PC-9 (cell line): ENCODE measurements at regions not wholly inside any gene's neighbourhood (a gene's known extent, or its start where the extent isn't known, plus 50 kb on each side); places are given as distances from the start of the nearest gene placed in this dataset.
A peak's percentile ranks its signal among the peaks of the same experiment; 100 is the strongest.

ENCODE experiments used
- BruUV-seq: library from RNA; stranded (reverse); fragments of 400-500 nt; replicated peaks from 2 replicates; lab custom pipeline; 2021; lab: Mats Ljungman, UMichigan
- CTCF ChIA-PET: fragments of 300-600 bp; sonication (Branson Sonifier 250); formaldehyde crosslinking; loops from one replicate; lab custom pipeline; 2022; ENCODE audit warnings: antibody characterized with exemption; lab: Charles Lee
- POLR2A ChIA-PET: fragments of 300-600 bp; sonication (Branson Sonifier 250); formaldehyde crosslinking; loops from one replicate; lab custom pipeline; 2022; ENCODE audit warnings: antibody characterized with exemption; ENCODE audit not compliant: unreplicated experiment; lab: Charles Lee
- DNase-seq, 2 experiments: peaks; one replicate each; pipeline versions ENCODE4 v3.0.0 to v3.0.0-alpha.2; 2015 to 2022; ENCODE audit warnings: mixed read lengths in 1 of 2
- H2AFZ ChIP-seq: fragments of 200-600 bp; sonication (generic); 2 replicates; pipeline ENCODE4 v1.8.1; 2017; ENCODE audit warnings: antibody characterized with exemption
- H3F3A ChIP-seq: fragments of 200-600 bp; sonication (generic); 2 replicates; pipeline ENCODE4 v1.8.1; 2017; ENCODE audit warnings: antibody characterized with exemption, mild to moderate bottlenecking, low read depth; ENCODE audit not compliant: insufficient read depth
- H3K27ac ChIP-seq: fragments of 200-600 bp; sonication (generic); 2 replicates; pipeline ENCODE4 v1.6.1; 2016; ENCODE audit warnings: mixed run types
- H3K27me3 ChIP-seq: fragments of 200-600 bp; sonication (generic); 2 replicates; pipeline ENCODE4 v1.6.1; 2016; ENCODE audit warnings: low read depth, mixed run types; ENCODE audit not compliant: insufficient read depth
- H3K36me3 ChIP-seq: fragments of 200-600 bp; sonication (generic); 2 replicates; pipeline ENCODE4 v1.6.1; 2016; ENCODE audit warnings: low read depth, mixed run types
- H3K4me1 ChIP-seq: fragments of 200-600 bp; sonication (generic); replicated peaks from 2 replicates; pipeline ENCODE4 v1.6.1; 2016; ENCODE audit warnings: mixed run types; ENCODE audit not compliant: insufficient read depth
- H3K4me2 ChIP-seq: fragments of 200-600 bp; sonication (generic); 2 replicates; pipeline ENCODE4 v1.6.1; 2017; ENCODE audit warnings: mixed run types
- H3K4me3 ChIP-seq: fragments of 200-600 bp; sonication (generic); 2 replicates; pipeline ENCODE4 v1.6.1; 2016; ENCODE audit warnings: mixed run types
- H3K79me2 ChIP-seq: fragments of 200-600 bp; sonication (generic); 2 replicates; pipeline ENCODE4 v1.6.1; 2017; ENCODE audit warnings: low read depth, mixed run types
- H3K9me2 ChIP-seq: fragments of 200-600 bp; sonication (generic); 2 replicates; pipeline ENCODE4 v1.8.1; 2017; ENCODE audit warnings: mild to moderate bottlenecking; ENCODE audit not compliant: insufficient read depth
- H3K9me3 ChIP-seq: fragments of 200-600 bp; sonication (generic); 2 replicates; pipeline ENCODE4 v1.8.1; 2016; ENCODE audit warnings: low read depth; ENCODE audit not compliant: insufficient read depth
- H4K20me1 ChIP-seq: fragments of 200-600 bp; sonication (generic); 2 replicates; pipeline ENCODE4 v1.8.1; 2017; ENCODE audit not compliant: insufficient read depth
- EZH2 ChIP-seq: fragments of 200-600 bp; sonication (generic); IDR thresholded peaks from 2 replicates; pipeline ENCODE4 v1.8.0; 2017; ENCODE audit warnings: antibody characterized with exemption, low read depth
- intact Hi-C: fragments of 100-400 bp; cut with micrococcal nuclease; formaldehyde crosslinking; loops from one replicate; pipeline ENCODE4 v1.10.0; 2022; ENCODE audit not compliant: unreplicated experiment
- TF ChIP-seq, protein P1 (sequence below): fragments of 200-600 bp; sonication (generic); conservative IDR thresholded peaks from 2 replicates; pipeline ENCODE4 v1.6.1; 2017; ENCODE audit warnings: mixed run types, antibody characterized with exemption, mild to moderate bottlenecking, moderate library complexity

DNA sequence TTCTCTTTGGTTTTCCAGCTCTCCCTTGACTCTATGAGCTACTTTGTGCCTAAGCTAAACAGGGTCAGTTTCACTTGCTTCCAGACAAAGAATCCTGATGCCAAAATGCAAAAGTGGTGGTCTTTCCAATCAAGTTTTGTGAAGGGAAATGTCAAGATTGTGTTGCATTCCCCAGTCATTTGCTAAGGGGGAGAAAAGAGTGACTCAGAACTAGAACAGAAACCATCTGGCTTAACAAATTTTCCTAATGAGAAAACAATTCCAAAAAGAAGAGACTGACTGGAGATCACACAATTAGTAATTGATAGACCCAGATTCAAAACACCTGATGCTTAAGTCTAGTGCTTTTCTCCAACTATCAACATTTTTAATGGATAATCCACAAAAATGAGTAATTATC lies 235.1 kb upstream of the DIO2 start:
- CTCF ChIA-PET = no interaction called here
- no TSS peak for BruUV-seq
- Histone ChIP-seq H3F3A (no peaks in the 10 kb centered on the region), H3K9me3 (peaks cover 17% of the 10 kb centered on the region; the same call in 1 of the 2 replicates), H3K4me3 (no peak overlapping the region), H3K9me2 (no peaks in the 10 kb centered on the region), H2AFZ (no peak overlapping the region), H3K79me2 (no peaks in the 10 kb centered on the region), H3K27ac (no peak overlapping the region), H3K4me1 (no peaks in the 10 kb centered on the region), H3K27me3 (no peaks in the 10 kb centered on the region), H4K20me1 (no peaks in the 10 kb centered on the region), H3K36me3 (no peaks in the 10 kb centered on the region), H3K4me2 (no peak overlapping the region)
- DNase-seq = no peak
- TF ChIP-seq EZH2 = no peak
- TF ChIP-seq, protein P1, sequence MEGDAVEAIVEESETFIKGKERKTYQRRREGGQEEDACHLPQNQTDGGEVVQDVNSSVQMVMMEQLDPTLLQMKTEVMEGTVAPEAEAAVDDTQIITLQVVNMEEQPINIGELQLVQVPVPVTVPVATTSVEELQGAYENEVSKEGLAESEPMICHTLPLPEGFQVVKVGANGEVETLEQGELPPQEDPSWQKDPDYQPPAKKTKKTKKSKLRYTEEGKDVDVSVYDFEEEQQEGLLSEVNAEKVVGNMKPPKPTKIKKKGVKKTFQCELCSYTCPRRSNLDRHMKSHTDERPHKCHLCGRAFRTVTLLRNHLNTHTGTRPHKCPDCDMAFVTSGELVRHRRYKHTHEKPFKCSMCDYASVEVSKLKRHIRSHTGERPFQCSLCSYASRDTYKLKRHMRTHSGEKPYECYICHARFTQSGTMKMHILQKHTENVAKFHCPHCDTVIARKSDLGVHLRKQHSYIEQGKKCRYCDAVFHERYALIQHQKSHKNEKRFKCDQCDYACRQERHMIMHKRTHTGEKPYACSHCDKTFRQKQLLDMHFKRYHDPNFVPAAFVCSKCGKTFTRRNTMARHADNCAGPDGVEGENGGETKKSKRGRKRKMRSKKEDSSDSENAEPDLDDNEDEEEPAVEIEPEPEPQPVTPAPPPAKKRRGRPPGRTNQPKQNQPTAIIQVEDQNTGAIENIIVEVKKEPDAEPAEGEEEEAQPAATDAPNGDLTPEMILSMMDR = no peak
- POLR2A ChIA-PET = no interaction called here
- intact Hi-C loops = no loop called here

DNA sequence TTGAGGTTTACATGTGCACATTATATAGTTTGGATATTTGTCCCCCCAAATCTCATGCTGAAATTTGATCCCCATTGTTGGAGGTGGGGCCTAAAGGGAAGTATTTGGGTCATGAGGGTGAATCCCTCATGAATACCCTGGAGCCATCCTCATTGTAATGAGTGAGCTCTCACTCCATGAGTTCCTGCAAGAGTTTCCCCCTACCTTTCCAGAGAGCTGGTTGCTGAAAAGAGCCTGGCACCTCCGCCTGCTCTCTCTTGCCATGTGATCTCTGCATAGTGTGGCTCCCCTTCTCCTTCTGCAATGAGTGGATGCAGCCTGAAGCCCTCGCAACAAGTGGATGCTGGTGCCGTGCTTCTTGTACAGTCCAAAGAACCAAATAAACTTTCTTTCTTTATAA lies 234.3 kb upstream of the DIO2 start:
- POLR2A ChIA-PET = no interaction called here

DNA sequence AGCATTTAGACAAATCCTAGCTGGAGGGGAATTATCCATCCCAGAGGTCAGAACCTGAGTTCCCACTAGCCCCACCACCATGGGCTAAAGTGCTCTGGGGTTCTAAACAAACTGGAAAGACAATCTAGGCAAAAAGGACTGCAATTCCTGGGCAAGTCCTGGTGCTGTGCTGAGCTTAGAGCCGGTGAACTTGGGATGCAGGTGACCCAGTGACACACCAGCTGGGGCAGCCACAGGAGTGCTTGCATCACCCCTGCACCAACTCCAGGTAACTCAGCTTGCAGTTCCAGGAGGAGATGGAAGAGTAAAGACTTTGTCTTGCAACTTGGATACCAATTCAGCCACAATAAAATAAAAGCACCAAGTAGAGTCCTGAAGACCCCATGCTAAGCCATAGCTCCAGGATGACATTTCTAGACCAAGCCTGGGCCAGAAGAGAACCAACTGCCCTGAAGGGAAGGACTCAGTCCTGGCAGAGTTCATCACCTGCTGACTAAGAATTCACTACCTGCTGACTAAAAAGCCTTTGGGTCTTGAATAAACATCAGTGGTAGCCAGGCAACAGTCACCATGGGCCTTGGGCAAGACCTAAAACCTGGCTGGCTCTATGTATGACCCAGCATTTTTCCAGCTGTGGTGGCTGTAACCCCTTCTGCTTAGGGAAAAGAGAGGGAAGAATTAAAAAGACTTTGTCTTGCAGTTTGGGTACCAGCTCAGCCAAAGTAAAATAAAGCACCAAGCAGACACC lies 223.4 kb upstream of the DIO2 start:
- ChIA-PET CTCF (no interaction called here), POLR2A (interaction anchor here (0.6 kb wide), 1 partner anchor 787 kb away, joined by 3 read pairs; no protein-coding TSS in a partner anchor)
- H3K27me3 ChIP-seq = no peaks in the 10 kb centered on the region
- DNase-seq = peak; percentile 74 to 94
- no peaks in the 10 kb centered on the region for H3K79me2 ChIP-seq
- BruUV-seq = TSS peak; percentile 93
- H3K4me2 ChIP-seq = peak overlapping the region; percentile 57
- intact Hi-C loops = loop anchor here (1.0 to 10.0 kb wide), 5 partner anchors 44 to 410 kb away; no protein-coding TSS in a partner anchor
- H3F3A ChIP-seq = peaks cover 15% of the 10 kb centered on the region
- no peaks in the 10 kb centered on the region for H4K20me1 ChIP-seq
- peaks cover 13% of the 10 kb centered on the region; the same call in 1 of the 2 replicates for H3K36me3 ChIP-seq
- H3K9me3 ChIP-seq = peaks cover 23% of the 10 kb centered on the region
- peak overlapping the region; percentile 86 for H3K27ac ChIP-seq
- no peak for TF ChIP-seq EZH2
- peak overlapping the region; percentile 55; the same call in 1 of the 2 replicates for H2AFZ ChIP-seq
- no peak overlapping the region for H3K4me3 ChIP-seq
- peaks cover 39% of the 10 kb centered on the region for H3K4me1 ChIP-seq
- H3K9me2 ChIP-seq = no peaks in the 10 kb centered on the region

More for the DNA sequence above, 234.3 kb upstream of the DIO2 start:
- Histone ChIP-seq H3K4me2 (no peak overlapping the region), H2AFZ (no peak overlapping the region), H3K27me3 (no peaks in the 10 kb centered on the region), H3K4me1 (no peaks in the 10 kb centered on the region), H3K9me2 (no peaks in the 10 kb centered on the region), H3K4me3 (no peak overlapping the region), H3F3A (no peaks in the 10 kb centered on the region), H3K9me3 (peaks cover 14% of the 10 kb centered on the region; the same call in 1 of the 2 replicates), H3K36me3 (no peaks in the 10 kb centered on the region), H4K20me1 (no peaks in the 10 kb centered on the region), H3K79me2 (no peaks in the 10 kb centered on the region), H3K27ac (no peak overlapping the region)
- CTCF ChIA-PET = no interaction called here
- BruUV-seq = no TSS peak
- no peak for DNase-seq
- TF ChIP-seq, protein P1 = no peak
- no peak for TF ChIP-seq EZH2
- intact Hi-C loops = no loop called here
